ENCODE measurements at regions not wholly inside any gene's neighbourhood (a gene's known extent, or its start where the extent isn't known, plus 50 kb on each side); places are given as distances from the start of the nearest gene placed in this dataset.
"Not testable (repeated sequence)": the region's sequence is repeated elsewhere in the genome, so short reads cannot be mapped to it uniquely, and the experiment has no call there.

GRCh38 chrX:25869761-25870160, 268.4 kb upstream of the MAGEB18 start:
- H3K36me3 ChIP-seq (ENCODE audit: control insufficient read depth in 5 of 5, insufficient read depth in 5 of 5, low read length in 5 of 5) = no peaks in the 10 kb centered on the region
- H3K27ac ChIP-seq (ENCODE audit: low read depth, low read length) = no peak overlapping the region
- H3K27me3 ChIP-seq (ENCODE audit: control insufficient read depth in 5 of 5, insufficient read depth in 4 of 5, low read length in 5 of 5) = no peaks in the 10 kb centered on the region
- H3K9ac ChIP-seq (ENCODE audit: low read length in 5 of 5) = no peak overlapping the region
- H3K4me3 ChIP-seq (ENCODE audit: low read depth in 1 of 5, low read length in 5 of 5) = no peak overlapping the region
- H3K9me3 ChIP-seq (ENCODE audit: control insufficient read depth in 5 of 5, low read length in 5 of 5) = peaks cover 0 to 2% (median 0%) of the 10 kb centered on the region in 5 donors
- H3K4me1 ChIP-seq (ENCODE audit: control insufficient read depth in 5 of 5, insufficient read depth in 5 of 5, low read length in 5 of 5) = no peaks in the 10 kb centered on the region

- no peaks in the 10 kb centered on the region for H3K27me3 ChIP-seq (ENCODE audit: control insufficient read depth in 5 of 5, insufficient read depth in 4 of 5, low read length in 5 of 5)
Measured at GRCh38 chrX:25872786-25873185, 265.4 kb upstream of the MAGEB18 start.

GRCh38 chrX:25873196-25873595, 264.9 kb upstream of the MAGEB18 start:
- H3K27ac ChIP-seq (ENCODE audit: low read depth, low read length) = no peak overlapping the region
- H3K27me3 ChIP-seq (ENCODE audit: control insufficient read depth in 5 of 5, insufficient read depth in 4 of 5, low read length in 5 of 5) = no peaks in the 10 kb centered on the region
- no peak overlapping the region for H3K9ac ChIP-seq (ENCODE audit: low read length in 5 of 5)
- no peaks in the 10 kb centered on the region for H3K9me3 ChIP-seq (ENCODE audit: control insufficient read depth in 5 of 5, low read length in 5 of 5)
- H3K4me3 ChIP-seq (ENCODE audit: low read depth in 1 of 5, low read length in 5 of 5) = no peak overlapping the region
- no peaks in the 10 kb centered on the region for H3K36me3 ChIP-seq (ENCODE audit: control insufficient read depth in 5 of 5, insufficient read depth in 5 of 5, low read length in 5 of 5)
- no peaks in the 10 kb centered on the region for H3K4me1 ChIP-seq (ENCODE audit: control insufficient read depth in 5 of 5, insufficient read depth in 5 of 5, low read length in 5 of 5)

More at GRCh38 chrX:25872786-25873185, 265.4 kb upstream of the MAGEB18 start:
- no peaks in the 10 kb centered on the region for H3K9me3 ChIP-seq (ENCODE audit: control insufficient read depth in 5 of 5, low read length in 5 of 5)
- H3K4me1 ChIP-seq (ENCODE audit: control insufficient read depth in 5 of 5, insufficient read depth in 5 of 5, low read length in 5 of 5) = no peaks in the 10 kb centered on the region
- no peak overlapping the region for H3K27ac ChIP-seq (ENCODE audit: low read depth, low read length)
- no peak overlapping the region for H3K4me3 ChIP-seq (ENCODE audit: low read depth in 1 of 5, low read length in 5 of 5)
- no peaks in the 10 kb centered on the region for H3K36me3 ChIP-seq (ENCODE audit: control insufficient read depth in 5 of 5, insufficient read depth in 5 of 5, low read length in 5 of 5)
- H3K9ac ChIP-seq (ENCODE audit: low read length in 5 of 5) = no peak overlapping the region

GRCh38 chrX:25878806-25879205, 259.3 kb upstream of the MAGEB18 start:
- Histone ChIP-seq H3K27ac (ENCODE audit: low read depth, low read length) (no peak overlapping the region), H3K36me3 (ENCODE audit: control insufficient read depth in 5 of 5, insufficient read depth in 5 of 5, low read length in 5 of 5) (no peaks in the 10 kb centered on the region), H3K9ac (ENCODE audit: low read length in 5 of 5) (no peak overlapping the region), H3K27me3 (ENCODE audit: control insufficient read depth in 5 of 5, insufficient read depth in 4 of 5, low read length in 5 of 5) (no peaks in the 10 kb centered on the region), H3K9me3 (ENCODE audit: control insufficient read depth in 5 of 5, low read length in 5 of 5) (no peaks in the 10 kb centered on the region), H3K4me3 (ENCODE audit: low read depth in 1 of 5, low read length in 5 of 5) (no peak overlapping the region), H3K4me1 (ENCODE audit: control insufficient read depth in 5 of 5, insufficient read depth in 5 of 5, low read length in 5 of 5) (no peaks in the 10 kb centered on the region)

GRCh38 chrX:25882503-25882902, 255.6 kb upstream of the MAGEB18 start:
- not testable (repeated sequence) for H3K9me3 ChIP-seq (ENCODE audit: control insufficient read depth in 5 of 5, low read length in 5 of 5); H3K4me3 ChIP-seq (ENCODE audit: low read depth in 1 of 5, low read length in 5 of 5); H3K27ac ChIP-seq (ENCODE audit: low read depth, low read length); H3K4me1 ChIP-seq (ENCODE audit: control insufficient read depth in 5 of 5, insufficient read depth in 5 of 5, low read length in 5 of 5); H3K36me3 ChIP-seq (ENCODE audit: control insufficient read depth in 5 of 5, insufficient read depth in 5 of 5, low read length in 5 of 5); H3K27me3 ChIP-seq (ENCODE audit: control insufficient read depth in 5 of 5, insufficient read depth in 4 of 5, low read length in 5 of 5); H3K9ac ChIP-seq (ENCODE audit: low read length in 5 of 5)

- Histone ChIP-seq H3K9me3 (ENCODE audit: control insufficient read depth in 5 of 5, low read length in 5 of 5) (peaks cover 0 to 6% (median 0%) of the 10 kb centered on the region in 5 donors), H3K36me3 (ENCODE audit: control insufficient read depth in 5 of 5, insufficient read depth in 5 of 5, low read length in 5 of 5) (no peaks in the 10 kb centered on the region), H3K9ac (ENCODE audit: low read length in 5 of 5) (no peak overlapping the region), H3K4me1 (ENCODE audit: control insufficient read depth in 5 of 5, insufficient read depth in 5 of 5, low read length in 5 of 5) (peaks cover 0 to 4% (median 0%) of the 10 kb centered on the region in 5 donors), H3K27me3 (ENCODE audit: control insufficient read depth in 5 of 5, insufficient read depth in 4 of 5, low read length in 5 of 5) (no peaks in the 10 kb centered on the region), H3K4me3 (ENCODE audit: low read depth in 1 of 5, low read length in 5 of 5) (no peak overlapping the region), H3K27ac (ENCODE audit: low read depth, low read length) (no peak overlapping the region)
Measured at GRCh38 chrX:25897758-25898157, 240.4 kb upstream of the MAGEB18 start.

- H3K4me1 ChIP-seq (ENCODE audit: control insufficient read depth in 5 of 5, insufficient read depth in 5 of 5, low read length in 5 of 5); H3K27me3 ChIP-seq (ENCODE audit: control insufficient read depth in 5 of 5, insufficient read depth in 4 of 5, low read length in 5 of 5); H3K4me3 ChIP-seq (ENCODE audit: low read depth in 1 of 5, low read length in 5 of 5); H3K9ac ChIP-seq (ENCODE audit: low read length in 5 of 5); H3K27ac ChIP-seq (ENCODE audit: low read depth, low read length); H3K9me3 ChIP-seq (ENCODE audit: control insufficient read depth in 5 of 5, low read length in 5 of 5); H3K36me3 ChIP-seq (ENCODE audit: control insufficient read depth in 5 of 5, insufficient read depth in 5 of 5, low read length in 5 of 5): not testable (repeated sequence)
Measured at GRCh38 chrX:25905728-25906127, 232.4 kb upstream of the MAGEB18 start.

GRCh38 chrX:25925946-25926345, 212.2 kb upstream of the MAGEB18 start:
- Histone ChIP-seq H3K4me3 (ENCODE audit: low read depth in 1 of 5, low read length in 5 of 5) (peak overlapping the region in 1 of 5 donors; percentile 15), H3K9ac (ENCODE audit: low read length in 5 of 5) (no peak overlapping the region), H3K27me3 (ENCODE audit: control insufficient read depth in 5 of 5, insufficient read depth in 4 of 5, low read length in 5 of 5) (no peaks in the 10 kb centered on the region), H3K9me3 (ENCODE audit: control insufficient read depth in 5 of 5, low read length in 5 of 5) (peaks cover 0 to 2% (median 0%) of the 10 kb centered on the region in 5 donors), H3K27ac (ENCODE audit: low read depth, low read length) (no peak overlapping the region), H3K36me3 (ENCODE audit: control insufficient read depth in 5 of 5, insufficient read depth in 5 of 5, low read length in 5 of 5) (no peaks in the 10 kb centered on the region), H3K4me1 (ENCODE audit: control insufficient read depth in 5 of 5, insufficient read depth in 5 of 5, low read length in 5 of 5) (no peaks in the 10 kb centered on the region)

- Histone ChIP-seq H3K27ac (ENCODE audit: low read depth, low read length) (no peak overlapping the region), H3K4me3 (ENCODE audit: low read depth in 1 of 5, low read length in 5 of 5) (no peak overlapping the region), H3K4me1 (ENCODE audit: control insufficient read depth in 5 of 5, insufficient read depth in 5 of 5, low read length in 5 of 5) (no peaks in the 10 kb centered on the region), H3K9ac (ENCODE audit: low read length in 5 of 5) (no peak overlapping the region), H3K9me3 (ENCODE audit: control insufficient read depth in 5 of 5, low read length in 5 of 5) (no peaks in the 10 kb centered on the region), H3K27me3 (ENCODE audit: control insufficient read depth in 5 of 5, insufficient read depth in 4 of 5, low read length in 5 of 5) (peaks cover 0 to 2% (median 0%) of the 10 kb centered on the region in 5 donors), H3K36me3 (ENCODE audit: control insufficient read depth in 5 of 5, insufficient read depth in 5 of 5, low read length in 5 of 5) (no peaks in the 10 kb centered on the region)
Measured at GRCh38 chrX:25928316-25928715, 209.8 kb upstream of the MAGEB18 start.

- Histone ChIP-seq H3K27ac (ENCODE audit: low read depth, low read length) (no peak overlapping the region), H3K4me3 (ENCODE audit: low read depth in 1 of 5, low read length in 5 of 5) (no peak overlapping the region)
Measured at GRCh38 chrX:25941087-25941486, 197.1 kb upstream of the MAGEB18 start.

More at GRCh38 chrX:25941087-25941486, 197.1 kb upstream of the MAGEB18 start:
- Histone ChIP-seq H3K4me1 (ENCODE audit: control insufficient read depth in 5 of 5, insufficient read depth in 5 of 5, low read length in 5 of 5) (no peaks in the 10 kb centered on the region), H3K36me3 (ENCODE audit: control insufficient read depth in 5 of 5, insufficient read depth in 5 of 5, low read length in 5 of 5) (no peaks in the 10 kb centered on the region), H3K9me3 (ENCODE audit: control insufficient read depth in 5 of 5, low read length in 5 of 5) (peaks cover 0 to 3% (median 0%) of the 10 kb centered on the region in 5 donors), H3K9ac (ENCODE audit: low read length in 5 of 5) (no peak overlapping the region), H3K27me3 (ENCODE audit: control insufficient read depth in 5 of 5, insufficient read depth in 4 of 5, low read length in 5 of 5) (no peaks in the 10 kb centered on the region)

All from subcutaneous abdominal adipose tissue (tissue), 5 donors.